SK-N-SH (cell line): ENCODE measurements at regions not wholly inside any gene's neighbourhood (a gene's known extent, or its start where the extent isn't known, plus 50 kb on each side); places are given as distances from the start of the nearest gene placed in this dataset.

ENCODE experiments used
- CTCF ChIA-PET: fragments of 300-600, 350-600 bp; formaldehyde crosslinking; extraction: SDS; loops from one replicate; lab custom pipeline; 2021; lab: Yijun Ruan, JAX
- POLR2A ChIA-PET: fragments of 350-600 bp; sonication (Branson Sonifier 250); formaldehyde crosslinking; extraction: SDS; loops from one replicate; lab custom pipeline; 2020; ENCODE audit warnings: antibody characterized with exemption, inconsistent platforms; lab: Yijun Ruan, JAX
- DNase-seq: peaks from one replicate; pipeline ENCODE4 v3.0.0; 2012
- H2AFZ ChIP-seq: fragments of 200-600 bp; sonication (generic); 2 replicates; pipeline ENCODE4 v1.8.1; 2016; ENCODE audit warnings: antibody characterized with exemption, mild to moderate bottlenecking, low read depth
- H3F3A ChIP-seq: fragments of 200-600 bp; sonication (generic); replicated peaks from 2 replicates; pipeline ENCODE3; 2016; ENCODE audit warnings: antibody characterized with exemption, mild to moderate bottlenecking; ENCODE audit not compliant: insufficient read depth
- H3K27ac ChIP-seq, 2 experiments: fragments of 200-500 bp in 1 of 2; fragments of 200-600 bp in 1 of 2; sonication (Bioruptor generic) in 1 of 2; sonication (generic), shearing (Covaris generic) in 1 of 2; 2 replicates each; pipeline versions ENCODE4 v1.5.1 to v1.6.1; 2014 to 2016; ENCODE audit warnings: low read depth in 2 of 2, inconsistent platforms in 1 of 2, low read length in 1 of 2, mild to moderate bottlenecking in 1 of 2, mixed read lengths in 1 of 2
- H3K27me3 ChIP-seq: fragments of 200-600 bp; sonication (generic), shearing (Covaris generic); 2 replicates; pipeline ENCODE4 v1.6.1; 2016; ENCODE audit warnings: mixed run types; ENCODE audit not compliant: insufficient read depth
- H3K36me3 ChIP-seq, 2 experiments: fragments of 200-500 bp in 1 of 2; fragments of 200-600 bp in 1 of 2; sonication (Bioruptor generic) in 1 of 2; sonication (generic) in 1 of 2; replicated peaks in 1 of 2; 2 replicates each; pipeline versions ENCODE3 to v1.5.1; 2014 to 2016; ENCODE audit warnings: low read length in 1 of 2, mild to moderate bottlenecking in 1 of 2; ENCODE audit not compliant: insufficient read depth in 2 of 2, control insufficient read depth in 1 of 2
- H3K4me1 ChIP-seq, 2 experiments: fragments of 200-500 bp in 1 of 2; fragments of 200-600 bp in 1 of 2; sonication (Bioruptor generic) in 1 of 2; sonication (generic), shearing (Covaris generic) in 1 of 2; 2 replicates each; pipeline versions ENCODE4 v1.5.1 to v1.6.1; 2014 to 2016; ENCODE audit warnings: low read depth in 1 of 2, low read length in 1 of 2, mixed run types in 1 of 2; ENCODE audit not compliant: insufficient read depth in 2 of 2, control insufficient read depth in 1 of 2
- H3K4me2 ChIP-seq: fragments of 200-600 bp; sonication (generic), shearing (Covaris generic); 2 replicates; pipeline ENCODE4 v1.6.1; 2017; ENCODE audit warnings: mixed run types
- H3K4me3 ChIP-seq, 2 experiments: fragments of 200-500 bp in 1 of 2; fragments of 200-600 bp in 1 of 2; sonication (Bioruptor generic) in 1 of 2; sonication (generic), shearing (Covaris generic) in 1 of 2; 2 replicates each; pipeline versions ENCODE4 v1.5.1 to v1.8.1; 2014 to 2016; ENCODE audit warnings: low read depth in 2 of 2, inconsistent platforms in 1 of 2, low read length in 1 of 2, mild to moderate bottlenecking in 1 of 2, mixed read lengths in 1 of 2, moderate library complexity in 1 of 2
- H3K79me2 ChIP-seq: fragments of 200-600 bp; sonication (generic); 2 replicates; pipeline ENCODE4 v1.8.1; 2017; ENCODE audit warnings: mild to moderate bottlenecking; ENCODE audit not compliant: insufficient read depth
- H3K9ac ChIP-seq: fragments of 200-600 bp; sonication (generic); 2 replicates; pipeline ENCODE4 v1.6.1; 2017; ENCODE audit warnings: mixed run types
- H3K9me2 ChIP-seq: fragments of 200-600 bp; sonication (generic); 2 replicates; pipeline ENCODE4 v1.6.1; 2017; ENCODE audit warnings: mixed run types
- H3K9me3 ChIP-seq: fragments of 200-600 bp; sonication (generic); 2 replicates; pipeline ENCODE4 v1.6.1; 2017; ENCODE audit warnings: mixed run types, mild to moderate bottlenecking, moderate library complexity
- H4K20me1 ChIP-seq: fragments of 200-600 bp; sonication (generic); 2 replicates; pipeline ENCODE4 v1.6.1; 2017; ENCODE audit warnings: mild to moderate bottlenecking, mixed run types; ENCODE audit not compliant: insufficient read depth
- EP300 ChIP-seq, 2 experiments: IDR thresholded peaks; 2 replicates each; pipeline versions ENCODE4 v1.4.0 to v1.6.1; 2012; ENCODE audit warnings: borderline replicate concordance in 1 of 2, low read depth in 1 of 2, low read length in 1 of 2
- FOSL2 ChIP-seq: IDR thresholded peaks from 2 replicates; pipeline ENCODE4 v1.4.0; 2012; ENCODE audit warnings: low read depth, mild to moderate bottlenecking, moderate library complexity, borderline replicate concordance
- FOXJ3 ChIP-seq: sonication (generic); formaldehyde crosslinking; IDR thresholded peaks from 2 replicates; pipeline ENCODE4 v1.5.1; 2020; ENCODE audit warnings: mild to moderate bottlenecking, missing genetic modification reagents
- FOXM1 ChIP-seq: IDR thresholded peaks from 2 replicates; pipeline ENCODE4 v1.4.0; 2012; ENCODE audit warnings: low read depth, mild to moderate bottlenecking
- GATA2 ChIP-seq: sonication (generic); formaldehyde crosslinking; IDR thresholded peaks from 2 replicates; pipeline ENCODE4 v1.5.0; 2020; ENCODE audit warnings: mild to moderate bottlenecking, missing genetic modification reagents
- POLR2AphosphoS5 ChIP-seq: IDR thresholded peaks from 2 replicates; pipeline ENCODE4 v1.6.1; 2012; ENCODE audit warnings: low read depth, low read length
- SIN3A ChIP-seq: IDR thresholded peaks from 2 replicates; pipeline ENCODE4 v1.6.1; 2012; ENCODE audit warnings: low read depth, mild to moderate bottlenecking, low read length, moderate library complexity, borderline replicate concordance
- TCF12 ChIP-seq: IDR thresholded peaks from 2 replicates; pipeline ENCODE4 v1.4.0; 2012
- TEAD4 ChIP-seq: IDR thresholded peaks from 2 replicates; pipeline ENCODE4 v1.4.0; 2012; ENCODE audit warnings: mild to moderate bottlenecking, borderline replicate concordance; ENCODE audit not compliant: insufficient read depth
- YY1 ChIP-seq: IDR thresholded peaks from 2 replicates; pipeline ENCODE4 v1.4.0; 2012; ENCODE audit warnings: low read depth, mild to moderate bottlenecking
- WGBS: methylation state at CpG from one replicate; pipeline ENCODE4 v1.1.6; 2017; ENCODE audit warnings: low lambda C conversion rate; 5-methylcytosine and 5-hydroxymethylcytosine counted together
- TF ChIP-seq, protein P1 (sequence below): fragments of 150-350 bp; IDR thresholded peaks from 2 replicates; pipeline ENCODE4 v1.6.1; 2016; ENCODE audit warnings: mild to moderate bottlenecking, low read depth, low read length
- TF ChIP-seq, protein P2 (sequence below): IDR thresholded peaks from 2 replicates; pipeline ENCODE4; 2012
- TF ChIP-seq, protein P3 (sequence below): fragments of 150-350 bp; IDR thresholded peaks from 2 replicates; pipeline ENCODE4 v1.6.1; 2017; ENCODE audit warnings: antibody characterized with exemption, low read length, low read depth, borderline replicate concordance

DNA sequence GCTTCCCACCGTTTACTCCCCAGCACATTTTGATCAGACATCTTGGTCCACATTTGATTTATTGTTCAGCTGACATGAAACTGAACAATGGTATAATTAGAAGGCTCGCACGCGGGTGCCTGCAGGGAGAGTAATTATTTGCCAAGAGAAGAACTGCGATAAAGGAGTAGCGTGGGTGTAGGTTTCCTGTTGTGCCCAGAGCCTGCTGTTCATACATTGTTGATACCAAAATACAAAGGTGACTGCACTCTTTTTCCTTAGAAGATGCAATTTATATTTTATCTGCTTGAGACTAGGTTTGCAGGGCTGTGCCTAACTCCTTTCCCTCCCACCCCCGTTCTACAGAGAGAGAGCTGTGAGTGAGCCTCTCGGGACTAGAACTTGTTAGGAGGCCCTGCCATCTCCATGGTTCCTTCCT, 241.8 kb upstream of the MSX2 start (continued):
- TF ChIP-seq SIN3A (no peak), FOXJ3 (CRISPR knock-in tag) (no peak), GATA2 (CRISPR knock-in tag) (no peak), TEAD4 (no peak), TCF12 (no peak), YY1 (no peak), EP300 (IDR thresholded peaks at IDR 0.05; ENCODE audit: borderline replicate concordance in 1 of 2, low read depth in 1 of 2, low read length in 1 of 2) (no peak)
- TF ChIP-seq, protein P1, sequence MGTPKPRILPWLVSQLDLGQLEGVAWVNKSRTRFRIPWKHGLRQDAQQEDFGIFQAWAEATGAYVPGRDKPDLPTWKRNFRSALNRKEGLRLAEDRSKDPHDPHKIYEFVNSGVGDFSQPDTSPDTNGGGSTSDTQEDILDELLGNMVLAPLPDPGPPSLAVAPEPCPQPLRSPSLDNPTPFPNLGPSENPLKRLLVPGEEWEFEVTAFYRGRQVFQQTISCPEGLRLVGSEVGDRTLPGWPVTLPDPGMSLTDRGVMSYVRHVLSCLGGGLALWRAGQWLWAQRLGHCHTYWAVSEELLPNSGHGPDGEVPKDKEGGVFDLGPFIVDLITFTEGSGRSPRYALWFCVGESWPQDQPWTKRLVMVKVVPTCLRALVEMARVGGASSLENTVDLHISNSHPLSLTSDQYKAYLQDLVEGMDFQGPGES: no peak
- TF ChIP-seq, protein P2, sequence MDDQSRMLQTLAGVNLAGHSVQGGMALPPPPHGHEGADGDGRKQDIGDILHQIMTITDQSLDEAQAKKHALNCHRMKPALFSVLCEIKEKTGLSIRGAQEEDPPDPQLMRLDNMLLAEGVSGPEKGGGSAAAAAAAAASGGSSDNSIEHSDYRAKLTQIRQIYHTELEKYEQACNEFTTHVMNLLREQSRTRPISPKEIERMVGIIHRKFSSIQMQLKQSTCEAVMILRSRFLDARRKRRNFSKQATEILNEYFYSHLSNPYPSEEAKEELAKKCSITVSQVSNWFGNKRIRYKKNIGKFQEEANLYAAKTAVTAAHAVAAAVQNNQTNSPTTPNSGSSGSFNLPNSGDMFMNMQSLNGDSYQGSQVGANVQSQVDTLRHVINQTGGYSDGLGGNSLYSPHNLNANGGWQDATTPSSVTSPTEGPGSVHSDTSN: no peak

DNA sequence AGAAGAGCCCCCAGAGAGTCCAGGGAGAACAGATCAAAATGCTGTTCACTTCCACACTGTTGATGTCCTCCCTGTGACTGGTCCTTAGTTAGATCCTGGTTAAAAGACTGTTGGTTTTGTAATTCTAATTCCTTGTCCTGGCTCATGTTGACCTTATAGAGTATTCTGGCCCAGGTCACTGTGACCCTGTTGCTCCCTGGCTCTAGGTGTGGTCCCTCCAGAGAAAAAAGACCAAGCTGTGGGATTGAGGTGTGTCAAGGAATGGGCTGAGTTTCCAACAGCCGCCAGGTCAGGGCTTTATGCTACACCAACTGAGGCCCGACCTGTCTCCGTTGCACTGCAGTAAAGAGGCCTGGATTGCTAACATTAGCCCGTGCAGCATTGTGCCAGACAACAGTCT, 241.0 kb upstream of the MSX2 start:
- DNase-seq: no peak
- Histone ChIP-seq H3K4me3 (no peak overlapping the region), H3K9me2 (no peaks in the 10 kb centered on the region), H3K27me3 (no peaks in the 10 kb centered on the region), H3K27ac (no peak overlapping the region), H3K4me2 (no peak overlapping the region), H3K79me2 (no peaks in the 10 kb centered on the region), H3K9ac (no peak overlapping the region), H2AFZ (no peak overlapping the region), H3K36me3 (no peaks in the 10 kb centered on the region), H4K20me1 (no peaks in the 10 kb centered on the region), H3K9me3 (0 out of 2 replicates have a peak, but pooled peaks cover 7% of the 10 kb centered on the region), H3K4me1 (no peaks in the 10 kb centered on the region), H3F3A (no peaks in the 10 kb centered on the region)
- ChIA-PET CTCF (interaction anchor here (1.6 kb wide), 1 partner anchor 19 kb away, joined by 4 read pairs; no protein-coding TSS in a partner anchor), POLR2A (no interaction called here)
- TF ChIP-seq, protein P3, sequence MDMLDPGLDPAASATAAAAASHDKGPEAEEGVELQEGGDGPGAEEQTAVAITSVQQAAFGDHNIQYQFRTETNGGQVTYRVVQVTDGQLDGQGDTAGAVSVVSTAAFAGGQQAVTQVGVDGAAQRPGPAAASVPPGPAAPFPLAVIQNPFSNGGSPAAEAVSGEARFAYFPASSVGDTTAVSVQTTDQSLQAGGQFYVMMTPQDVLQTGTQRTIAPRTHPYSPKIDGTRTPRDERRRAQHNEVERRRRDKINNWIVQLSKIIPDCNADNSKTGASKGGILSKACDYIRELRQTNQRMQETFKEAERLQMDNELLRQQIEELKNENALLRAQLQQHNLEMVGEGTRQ: no peak
- TF ChIP-seq EP300 (IDR thresholded peaks at IDR 0.05; ENCODE audit: borderline replicate concordance in 1 of 2, low read depth in 1 of 2, low read length in 1 of 2) (no peak), TCF12 (no peak), FOSL2 (no peak), FOXM1 (no peak), POLR2AphosphoS5 (no peak), FOXJ3 (CRISPR knock-in tag) (no peak)
- 59% methylated on average over 4 of the region's 4 CpGs for WGBS
